ENCODE measurements at regions not wholly inside any gene's neighbourhood (a gene's known extent, or its start where the extent isn't known, plus 50 kb on each side); places are given as distances from the start of the nearest gene placed in this dataset.

DNA sequence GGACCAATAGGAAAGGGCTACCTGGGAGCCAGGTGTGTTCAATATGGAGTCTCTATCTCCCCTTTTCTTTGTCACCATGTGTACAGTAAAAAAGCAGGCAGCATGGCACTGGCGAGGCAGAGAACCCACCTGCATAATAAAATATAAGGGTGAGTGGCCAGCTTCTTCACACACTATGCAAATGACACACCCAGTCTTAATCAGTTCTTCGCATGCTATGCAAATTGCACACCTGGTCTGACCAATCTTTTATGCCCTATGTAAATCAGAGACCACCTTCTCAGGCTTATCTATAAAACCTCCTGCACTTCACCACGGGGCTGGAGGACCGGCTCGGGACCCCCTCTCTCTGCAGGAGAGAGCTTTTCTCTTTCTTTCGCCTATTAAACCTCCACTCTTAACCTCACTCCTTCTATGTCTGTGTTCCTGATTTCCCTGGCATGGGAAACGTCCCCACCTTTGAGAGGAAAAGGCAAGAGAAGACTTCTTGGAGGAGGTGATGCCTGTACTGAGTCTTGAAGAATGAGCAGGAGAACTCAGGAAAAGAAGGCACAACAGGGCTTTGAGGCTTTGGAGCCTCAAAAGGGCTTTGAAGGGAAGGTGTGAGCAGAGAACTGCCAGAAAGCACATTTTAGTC is 502.1 kb downstream of the GRIN2A start:
- TF ChIP-seq, protein P1, sequence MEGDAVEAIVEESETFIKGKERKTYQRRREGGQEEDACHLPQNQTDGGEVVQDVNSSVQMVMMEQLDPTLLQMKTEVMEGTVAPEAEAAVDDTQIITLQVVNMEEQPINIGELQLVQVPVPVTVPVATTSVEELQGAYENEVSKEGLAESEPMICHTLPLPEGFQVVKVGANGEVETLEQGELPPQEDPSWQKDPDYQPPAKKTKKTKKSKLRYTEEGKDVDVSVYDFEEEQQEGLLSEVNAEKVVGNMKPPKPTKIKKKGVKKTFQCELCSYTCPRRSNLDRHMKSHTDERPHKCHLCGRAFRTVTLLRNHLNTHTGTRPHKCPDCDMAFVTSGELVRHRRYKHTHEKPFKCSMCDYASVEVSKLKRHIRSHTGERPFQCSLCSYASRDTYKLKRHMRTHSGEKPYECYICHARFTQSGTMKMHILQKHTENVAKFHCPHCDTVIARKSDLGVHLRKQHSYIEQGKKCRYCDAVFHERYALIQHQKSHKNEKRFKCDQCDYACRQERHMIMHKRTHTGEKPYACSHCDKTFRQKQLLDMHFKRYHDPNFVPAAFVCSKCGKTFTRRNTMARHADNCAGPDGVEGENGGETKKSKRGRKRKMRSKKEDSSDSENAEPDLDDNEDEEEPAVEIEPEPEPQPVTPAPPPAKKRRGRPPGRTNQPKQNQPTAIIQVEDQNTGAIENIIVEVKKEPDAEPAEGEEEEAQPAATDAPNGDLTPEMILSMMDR (IDR thresholded peaks at IDR 0.05; ENCODE audit: insufficient read depth, low read length, missing control alignments) = no peak
- H3K4me3 ChIP-seq (ENCODE audit: low read depth, low read length) = no peak overlapping the region
- no peak for DNase-seq (ENCODE audit: low read depth, low spot score)
- ChIA-PET POLR2A (no interaction called here), CTCF (no interaction called here)

DNA sequence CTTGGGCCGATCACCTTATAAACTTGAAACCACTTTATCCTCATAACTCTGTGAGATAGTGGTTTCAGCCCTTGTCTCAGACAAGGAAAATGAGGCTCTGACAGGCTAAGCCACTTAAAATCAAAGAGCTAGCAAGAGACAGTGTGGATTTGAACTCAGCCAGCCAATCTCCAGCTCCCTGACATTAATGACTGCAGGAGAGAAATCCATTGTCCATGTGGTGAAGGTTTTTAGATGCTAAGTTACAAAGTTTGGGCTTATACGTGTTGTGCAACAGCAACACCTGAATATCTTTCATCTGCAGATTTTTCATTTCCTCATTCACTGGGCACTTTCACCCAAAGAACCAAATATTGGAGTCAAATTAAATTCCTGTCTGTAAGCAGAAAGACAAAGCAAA is 501.3 kb downstream of the GRIN2A start:
- H3K4me3 ChIP-seq (ENCODE audit: low read depth, low read length) = no peak overlapping the region
- ChIA-PET POLR2A (no interaction called here), CTCF (no interaction called here)
- TF ChIP-seq, protein P1 (IDR thresholded peaks at IDR 0.05; ENCODE audit: insufficient read depth, low read length, missing control alignments) = no peak
- no peak for DNase-seq (ENCODE audit: low read depth, low spot score)

DNA sequence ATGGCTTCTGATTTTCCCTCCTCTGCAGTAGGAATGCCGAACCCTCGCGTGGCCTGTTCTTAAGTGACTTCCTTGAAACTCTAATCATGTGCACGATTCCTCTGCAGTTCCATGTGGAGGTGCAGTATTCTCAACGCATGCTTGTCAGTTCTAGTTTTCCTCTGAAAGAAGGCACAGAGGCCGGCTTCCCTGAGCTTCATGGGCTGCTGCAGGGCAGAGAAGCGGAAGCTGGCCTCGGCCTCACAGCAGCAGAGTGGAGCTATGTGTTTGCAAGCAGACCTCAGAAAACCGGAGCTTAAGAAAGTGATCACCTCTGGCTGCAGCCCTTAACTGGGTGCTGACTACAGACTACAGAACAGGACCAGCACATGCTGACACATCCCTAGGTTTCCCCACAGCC is 500.7 kb downstream of the GRIN2A start:
- ChIA-PET POLR2A (no interaction called here), CTCF (no interaction called here)
- TF ChIP-seq, protein P1 (IDR thresholded peaks at IDR 0.05; ENCODE audit: insufficient read depth, low read length, missing control alignments) = no peak
- no peak for DNase-seq (ENCODE audit: low read depth, low spot score)
- H3K4me3 ChIP-seq (ENCODE audit: low read depth, low read length) = no peak overlapping the region

DNA sequence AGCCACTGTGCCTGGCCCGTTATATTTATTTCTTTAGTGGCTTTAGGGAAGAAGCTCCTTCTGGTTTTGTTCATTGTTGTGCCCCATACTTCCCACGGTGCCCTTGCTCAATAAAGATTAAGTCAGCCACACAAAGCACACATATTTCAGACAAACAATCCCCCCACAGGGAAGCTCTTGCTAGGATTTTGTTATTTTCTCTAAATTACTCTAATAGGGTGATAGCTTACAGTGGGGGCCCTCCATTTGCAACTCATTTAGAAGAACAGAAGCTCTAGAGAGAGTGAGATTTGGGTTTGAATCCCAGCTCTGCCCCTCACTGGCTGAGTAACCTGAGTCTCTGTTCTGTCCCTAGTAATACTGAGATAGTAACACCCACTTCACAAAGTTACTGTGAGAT is 499.9 kb downstream of the GRIN2A start:
- TF ChIP-seq, protein P1 (IDR thresholded peaks at IDR 0.05; ENCODE audit: insufficient read depth, low read length, missing control alignments) = no peak
- DNase-seq (ENCODE audit: low read depth, low spot score) = no peak
- ChIA-PET POLR2A (no interaction called here), CTCF (no interaction called here)
- H3K4me3 ChIP-seq (ENCODE audit: low read depth, low read length) = no peak overlapping the region

DNA sequence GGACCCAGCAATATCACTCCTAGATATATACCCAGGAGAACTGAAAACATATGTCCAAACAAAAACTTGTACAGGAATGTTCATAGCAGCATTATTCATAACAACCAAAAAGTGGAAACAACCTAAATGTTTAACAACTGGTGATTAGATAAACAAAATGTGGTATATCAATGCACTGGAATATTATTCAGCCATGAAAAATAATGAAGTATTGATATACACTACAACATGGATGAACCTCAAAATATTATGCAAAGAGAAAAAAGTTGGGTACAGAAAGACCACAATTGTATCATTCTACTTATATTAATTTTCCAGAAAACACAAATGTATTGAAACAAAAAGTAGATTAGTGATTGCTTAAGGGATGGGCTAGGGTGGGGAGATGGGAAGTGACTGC is 498.6 kb downstream of the GRIN2A start:
- no peak for DNase-seq (ENCODE audit: low read depth, low spot score)
- TF ChIP-seq, protein P1 (IDR thresholded peaks at IDR 0.05; ENCODE audit: insufficient read depth, low read length, missing control alignments) = no peak
- POLR2A ChIA-PET = no interaction called here
- no peak overlapping the region for H3K4me3 ChIP-seq (ENCODE audit: low read depth, low read length)
- CTCF ChIA-PET = no interaction called here

DNA sequence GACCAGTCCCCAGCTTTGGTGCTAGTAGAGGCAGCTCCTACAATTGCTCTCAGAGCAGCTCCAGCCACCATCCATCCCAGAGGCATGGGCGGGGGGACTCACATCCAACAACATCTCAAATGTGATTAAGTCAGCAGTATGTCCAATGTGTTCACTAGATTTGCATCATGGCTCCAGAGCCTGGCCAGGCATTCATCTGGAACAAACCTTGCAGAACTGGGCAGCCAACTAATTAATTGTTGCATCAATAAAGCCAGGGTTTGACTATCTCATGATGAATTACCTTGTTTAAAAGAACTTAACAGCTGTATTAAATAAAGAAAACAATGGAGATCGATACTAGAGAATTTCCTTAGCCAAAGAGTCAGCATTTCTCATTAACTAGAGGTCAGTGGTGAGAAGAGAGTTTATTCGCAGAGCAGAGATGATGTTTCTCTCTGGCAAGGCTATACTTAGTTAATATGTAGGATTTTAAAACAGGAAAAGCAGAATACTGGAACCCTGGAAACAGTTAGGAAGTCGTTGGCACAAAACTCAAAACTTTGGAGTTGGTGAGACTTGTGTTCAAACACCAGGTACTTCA is 494.4 kb downstream of the GRIN2A start:
- CTCF ChIA-PET = no interaction called here
- DNase-seq (ENCODE audit: low read depth, low spot score) = no peak
- POLR2A ChIA-PET = no interaction called here
- TF ChIP-seq, protein P1 (IDR thresholded peaks at IDR 0.05; ENCODE audit: insufficient read depth, low read length, missing control alignments) = no peak
- no peak overlapping the region for H3K4me3 ChIP-seq (ENCODE audit: low read depth, low read length)

Measured in AG04449 (cell line).